GM12872 (cell line): ENCODE measurements at regions not wholly inside any gene's neighbourhood (a gene's known extent, or its start where the extent isn't known, plus 50 kb on each side); places are given as distances from the start of the nearest gene placed in this dataset.

Experiments
- CTCF ChIP-seq: IDR thresholded peaks from 3 replicates; pipeline ENCODE4 v1.5.1; 2011; ENCODE audit warnings: low read depth, mild to moderate bottlenecking, low read length, moderate library complexity; ENCODE audit not compliant: insufficient read depth

GRCh38 chr7:121561717-121562116 lies 165.6 kb upstream of the FAM3C start:
- TF ChIP-seq CTCF = no peak

- TF ChIP-seq CTCF = no peak
These were observed 164.3 kb upstream of the FAM3C start for GRCh38 chr7:121560267-121560990.

- TF ChIP-seq CTCF = no peak
These were observed 162.2 kb upstream of the FAM3C start for GRCh38 chr7:121558288-121558687.

- no peak for TF ChIP-seq CTCF
These were observed 161.2 kb upstream of the FAM3C start for GRCh38 chr7:121557034-121557892.

GRCh38 chr7:121555558-121555957 lies 159.4 kb upstream of the FAM3C start:
- TF ChIP-seq CTCF = no peak

- TF ChIP-seq CTCF = peak; percentile 60
These were observed 151.5 kb upstream of the FAM3C start for GRCh38 chr7:121547544-121548092.
